ENCODE measurements at regions not wholly inside any gene's neighbourhood (a gene's known extent, or its start where the extent isn't known, plus 50 kb on each side); places are given as distances from the start of the nearest gene placed in this dataset.
"Not testable (repeated sequence)": the region's sequence is repeated elsewhere in the genome, so short reads cannot be mapped to it uniquely, and the experiment has no call there.

GRCh38 chr14:105982664-105983063 is 456.3 kb downstream of the TMEM121 start:
- H3K4me3 ChIP-seq (ENCODE audit: low read depth, low read length): no peak overlapping the region
- DNase-seq (ENCODE audit: low read depth): no peak
- TF ChIP-seq POLR2A (IDR thresholded peaks at IDR 0.05; ENCODE audit: extremely low read depth, insufficient read length): no peak
- TF ChIP-seq, protein P1, sequence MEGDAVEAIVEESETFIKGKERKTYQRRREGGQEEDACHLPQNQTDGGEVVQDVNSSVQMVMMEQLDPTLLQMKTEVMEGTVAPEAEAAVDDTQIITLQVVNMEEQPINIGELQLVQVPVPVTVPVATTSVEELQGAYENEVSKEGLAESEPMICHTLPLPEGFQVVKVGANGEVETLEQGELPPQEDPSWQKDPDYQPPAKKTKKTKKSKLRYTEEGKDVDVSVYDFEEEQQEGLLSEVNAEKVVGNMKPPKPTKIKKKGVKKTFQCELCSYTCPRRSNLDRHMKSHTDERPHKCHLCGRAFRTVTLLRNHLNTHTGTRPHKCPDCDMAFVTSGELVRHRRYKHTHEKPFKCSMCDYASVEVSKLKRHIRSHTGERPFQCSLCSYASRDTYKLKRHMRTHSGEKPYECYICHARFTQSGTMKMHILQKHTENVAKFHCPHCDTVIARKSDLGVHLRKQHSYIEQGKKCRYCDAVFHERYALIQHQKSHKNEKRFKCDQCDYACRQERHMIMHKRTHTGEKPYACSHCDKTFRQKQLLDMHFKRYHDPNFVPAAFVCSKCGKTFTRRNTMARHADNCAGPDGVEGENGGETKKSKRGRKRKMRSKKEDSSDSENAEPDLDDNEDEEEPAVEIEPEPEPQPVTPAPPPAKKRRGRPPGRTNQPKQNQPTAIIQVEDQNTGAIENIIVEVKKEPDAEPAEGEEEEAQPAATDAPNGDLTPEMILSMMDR (IDR thresholded peaks at IDR 0.05; ENCODE audit: low read depth, low read length): no peak
- no peak for TF ChIP-seq MAX (IDR thresholded peaks at IDR 0.05; ENCODE audit: low read depth, low read length)
- TF ChIP-seq MYC (IDR thresholded peaks at IDR 0.05; ENCODE audit: low read depth, low read length): no peak

DNA sequence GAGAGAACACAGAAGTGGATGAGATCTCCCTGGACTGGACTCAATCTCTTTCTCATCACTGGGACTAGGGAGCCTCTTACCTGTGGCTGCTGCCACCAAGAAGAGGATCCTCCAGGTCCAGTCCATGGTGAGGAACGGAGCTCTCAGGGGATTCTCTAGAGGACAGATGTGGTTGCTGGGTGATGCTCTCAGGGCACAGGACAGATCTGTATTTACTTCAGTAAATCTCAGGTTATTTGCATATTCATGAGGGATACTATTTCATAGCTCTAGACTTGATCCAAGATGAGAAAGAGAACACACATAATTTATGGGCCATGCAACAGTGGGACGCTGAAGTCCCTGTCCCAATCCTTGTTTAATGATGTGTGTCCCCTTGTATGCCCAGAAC is 460.5 kb downstream of the TMEM121 start:
- H3K4me3 ChIP-seq (ENCODE audit: low read depth, low read length): no peak overlapping the region
- no peak for DNase-seq (ENCODE audit: low read depth)
- no peak for TF ChIP-seq POLR2A (IDR thresholded peaks at IDR 0.05; ENCODE audit: extremely low read depth, insufficient read length)
- TF ChIP-seq, protein P1 (IDR thresholded peaks at IDR 0.05; ENCODE audit: low read depth, low read length): no peak
- TF ChIP-seq MAX (IDR thresholded peaks at IDR 0.05; ENCODE audit: low read depth, low read length): no peak
- no peak for TF ChIP-seq MYC (IDR thresholded peaks at IDR 0.05; ENCODE audit: low read depth, low read length)

DNA sequence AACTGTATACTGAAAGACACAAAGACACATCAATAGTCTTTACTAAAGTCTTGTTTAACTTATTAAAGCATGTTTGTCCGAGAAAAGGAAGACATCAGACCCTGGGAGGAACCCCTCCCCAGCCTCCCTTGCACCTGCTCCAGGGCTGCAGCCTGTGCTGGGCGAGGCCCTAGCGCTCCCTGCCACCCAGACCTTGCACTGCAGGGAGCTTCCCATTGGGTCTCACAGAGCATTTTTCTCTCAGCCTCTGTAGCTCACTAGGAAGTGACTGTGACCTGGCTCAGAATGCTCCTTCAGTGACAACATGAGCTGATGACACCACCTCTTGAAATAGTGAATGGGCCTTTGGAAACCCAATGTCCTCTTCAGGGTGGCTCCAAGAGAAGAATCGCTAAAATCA is 461.2 kb downstream of the TMEM121 start:
- peak; percentile 57 for DNase-seq (ENCODE audit: low read depth)
- TF ChIP-seq, protein P1 (IDR thresholded peaks at IDR 0.05; ENCODE audit: low read depth, low read length): no peak
- TF ChIP-seq POLR2A (IDR thresholded peaks at IDR 0.05; ENCODE audit: extremely low read depth, insufficient read length): no peak
- no peak for TF ChIP-seq MAX (IDR thresholded peaks at IDR 0.05; ENCODE audit: low read depth, low read length)
- no peak for TF ChIP-seq MYC (IDR thresholded peaks at IDR 0.05; ENCODE audit: low read depth, low read length)
- no peak overlapping the region for H3K4me3 ChIP-seq (ENCODE audit: low read depth, low read length)

- no peak overlapping the region for H3K4me3 ChIP-seq (ENCODE audit: low read depth, low read length)
- TF ChIP-seq, protein P1 (IDR thresholded peaks at IDR 0.05; ENCODE audit: low read depth, low read length): no peak
- no peak for TF ChIP-seq MAX (IDR thresholded peaks at IDR 0.05; ENCODE audit: low read depth, low read length)
- TF ChIP-seq MYC (IDR thresholded peaks at IDR 0.05; ENCODE audit: low read depth, low read length): no peak
- TF ChIP-seq POLR2A (IDR thresholded peaks at IDR 0.05; ENCODE audit: extremely low read depth, insufficient read length): no peak
- DNase-seq (ENCODE audit: low read depth): peak; percentile 34
These were observed 463.4 kb downstream of the TMEM121 start for GRCh38 chr14:105989566-105990302.

- DNase-seq (ENCODE audit: low read depth): not testable (repeated sequence)
These were observed 465.3 kb downstream of the TMEM121 start for GRCh38 chr14:105991677-105992076.

DNA sequence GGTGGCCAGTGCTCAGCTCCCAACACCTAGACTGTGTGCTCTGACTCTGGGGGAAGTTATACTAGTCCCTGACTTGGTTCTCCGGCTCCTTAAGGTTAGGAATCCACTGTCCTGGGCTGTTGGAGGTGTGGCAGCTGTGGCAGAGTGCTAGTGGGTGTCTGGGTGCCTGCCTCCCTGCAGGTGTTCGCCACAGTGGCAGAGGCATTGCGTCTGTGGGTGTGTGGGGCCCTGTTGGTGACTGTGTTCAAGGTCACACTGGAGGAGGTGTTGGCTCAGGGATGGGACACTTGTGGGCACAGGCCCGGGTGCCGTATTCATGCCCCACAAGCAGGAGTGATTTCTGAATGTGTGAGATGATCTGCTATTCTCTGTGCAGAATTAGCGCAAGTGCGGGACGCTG is 467.4 kb downstream of the TMEM121 start:
- TF ChIP-seq POLR2A (IDR thresholded peaks at IDR 0.05; ENCODE audit: extremely low read depth, insufficient read length) (no peak), MAX (IDR thresholded peaks at IDR 0.05; ENCODE audit: low read depth, low read length) (no peak), MYC (IDR thresholded peaks at IDR 0.05; ENCODE audit: low read depth, low read length) (no peak)
- TF ChIP-seq, protein P1 (IDR thresholded peaks at IDR 0.05; ENCODE audit: low read depth, low read length): no peak
- DNase-seq (ENCODE audit: low read depth): no peak
- H3K4me3 ChIP-seq (ENCODE audit: low read depth, low read length): no peak overlapping the region

More at GRCh38 chr14:105991677-105992076, 465.3 kb downstream of the TMEM121 start:
- not testable (repeated sequence) for H3K4me3 ChIP-seq (ENCODE audit: low read depth, low read length)

GRCh38 chr14:105995011-105995710 is 468.8 kb downstream of the TMEM121 start:
- not testable (repeated sequence) for H3K4me3 ChIP-seq (ENCODE audit: low read depth, low read length)
- peak; percentile 84 for DNase-seq (ENCODE audit: low read depth)

GRCh38 chr14:105998597-105998996 is 472.2 kb downstream of the TMEM121 start:
- not testable (repeated sequence) for DNase-seq (ENCODE audit: low read depth); H3K4me3 ChIP-seq (ENCODE audit: low read depth, low read length)

All from NB4 (cell line).